ENCODE measurements at regions not wholly inside any gene's neighbourhood (a gene's known extent, or its start where the extent isn't known, plus 50 kb on each side); places are given as distances from the start of the nearest gene placed in this dataset.

DNA sequence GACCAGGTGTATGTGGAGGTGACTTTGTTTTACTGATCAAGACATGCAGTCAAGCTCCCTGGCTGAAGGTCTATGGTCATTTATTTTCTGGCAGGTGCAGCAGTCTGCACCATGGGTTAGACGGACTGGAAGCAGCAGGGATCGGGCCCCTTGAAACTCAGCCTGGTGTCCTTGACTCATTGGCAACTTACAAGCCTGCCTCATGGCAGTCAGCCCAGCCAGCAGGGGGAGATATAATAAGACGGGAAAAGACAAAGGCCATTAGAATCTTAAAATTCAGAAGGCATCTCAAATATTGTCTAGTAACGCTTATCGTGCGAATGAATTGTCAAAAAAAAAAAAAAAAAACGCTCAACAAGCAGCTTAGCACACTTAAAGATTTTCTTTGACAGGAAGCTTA is 308.2 kb downstream of the EN1 start:
- ATAC-seq (peak in 1 of 2 experiments; percentile 42; a peak in 1 of 6 replicates), DNase-seq (ENCODE audit: low read depth in 1 of 2, low spot score in 1 of 2) (peak in 1 of 2 experiments; percentile 13), FAIRE-seq (no peak)
- POLR2A ChIA-PET = no interaction called here
- 37% methylated on average over 7 of the region's 7 CpGs for WGBS (ENCODE audit: missing lambda C conversion rate)
- TF ChIP-seq RAD21 (conservative IDR thresholded peaks at IDR 0.05 in 1 of 2, IDR thresholded peaks at IDR 0.05 in 1 of 2) = peak in 1 of 2 experiments; percentile 23; a peak in 2 of 5 replicates
- TF ChIP-seq ESRRA (IDR thresholded peaks at IDR 0.05; ENCODE audit: borderline replicate concordance, low read length) = no peak
- no peak overlapping the region for H3K4me3 ChIP-seq
- H3K9me3 ChIP-seq = no peaks in the 10 kb centered on the region
- H3K27ac ChIP-seq = no peak overlapping the region
- no peaks in the 10 kb centered on the region for H3K4me1 ChIP-seq
- CTCF ChIA-PET = interaction anchor here (1.1 to 1.5 kb wide), 3 partner anchors 12 to 317 kb away, joined by 3 to 7 read pairs (median 3); no protein-coding TSS in a partner anchor
- H3K4me2 ChIP-seq = no peak overlapping the region

DNA sequence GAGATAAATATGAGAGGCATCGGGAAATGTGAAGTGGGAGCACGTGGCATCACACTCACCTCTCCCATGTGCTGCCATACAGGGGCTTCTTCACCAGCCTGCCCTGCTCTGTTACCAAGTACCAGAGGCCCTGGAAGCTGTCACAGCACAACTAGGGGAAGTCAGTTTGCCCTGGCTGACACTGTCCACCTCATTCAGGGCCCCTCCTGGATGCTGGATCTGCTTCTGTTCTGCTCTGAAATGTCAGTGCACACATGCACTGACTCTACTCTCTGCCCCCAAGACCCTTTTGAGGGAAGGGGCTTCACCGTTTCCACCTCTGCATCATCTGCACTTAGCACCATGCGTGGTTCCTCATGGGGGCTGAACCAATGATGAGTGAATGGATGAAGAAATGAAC is 311.1 kb downstream of the EN1 start:
- Histone ChIP-seq H3K4me1 (no peaks in the 10 kb centered on the region), H3K27ac (no peak overlapping the region), H3K4me3 (no peak overlapping the region), H3K9me3 (no peaks in the 10 kb centered on the region), H3K4me2 (no peak overlapping the region)
- no peak for FAIRE-seq
- WGBS (ENCODE audit: missing lambda C conversion rate) = 11% methylated on average over 4 of the region's 4 CpGs
- ATAC-seq = no peak
- TF ChIP-seq REST (IDR thresholded peaks at IDR 0.05) (no peak), NPAS2 (CRISPR knock-in tag; IDR thresholded peaks at IDR 0.05; ENCODE audit: borderline replicate concordance) (no peak), HOXB5 (CRISPR knock-in tag; IDR thresholded peaks at IDR 0.05) (no peak), HDAC2 (IDR thresholded peaks at IDR 0.05) (no peak), GATA3 (IDR thresholded peaks at IDR 0.05; ENCODE audit: borderline replicate concordance) (no peak), CHD4 (IDR thresholded peaks at IDR 0.05; ENCODE audit: borderline replicate concordance) (no peak), JUN (IDR thresholded peaks at IDR 0.05) (no peak), SMC3 (IDR thresholded peaks at IDR 0.05) (no peak), CBX2 (IDR thresholded peaks at IDR 0.05; ENCODE audit: borderline replicate concordance, low read depth) (no peak), USF2 (IDR thresholded peaks at IDR 0.05) (no peak), MAZ (IDR thresholded peaks at IDR 0.05; ENCODE audit: borderline replicate concordance, low read depth, low read length) (no peak)
- TF ChIP-seq, protein P1, sequence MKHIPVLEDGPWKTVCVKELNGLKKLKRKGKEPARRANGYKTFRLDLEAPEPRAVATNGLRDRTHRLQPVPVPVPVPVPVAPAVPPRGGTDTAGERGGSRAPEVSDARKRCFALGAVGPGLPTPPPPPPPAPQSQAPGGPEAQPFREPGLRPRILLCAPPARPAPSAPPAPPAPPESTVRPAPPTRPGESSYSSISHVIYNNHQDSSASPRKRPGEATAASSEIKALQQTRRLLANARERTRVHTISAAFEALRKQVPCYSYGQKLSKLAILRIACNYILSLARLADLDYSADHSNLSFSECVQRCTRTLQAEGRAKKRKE (CRISPR knock-in tag; IDR thresholded peaks at IDR 0.05; ENCODE audit: low read depth) = no peak
- TF ChIP-seq, protein P2, sequence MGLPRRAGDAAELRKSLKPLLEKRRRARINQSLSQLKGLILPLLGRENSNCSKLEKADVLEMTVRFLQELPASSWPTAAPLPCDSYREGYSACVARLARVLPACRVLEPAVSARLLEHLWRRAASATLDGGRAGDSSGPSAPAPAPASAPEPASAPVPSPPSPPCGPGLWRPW (IDR thresholded peaks at IDR 0.05) = no peak
- ChIA-PET CTCF (interaction anchor here (0.8 to 1.4 kb wide), 3 partner anchors 163 to 319 kb away, joined by 3 read pairs; no protein-coding TSS in a partner anchor), POLR2A (no interaction called here)
- no peak for DNase-seq (ENCODE audit: low read depth in 1 of 2, low spot score in 1 of 2)

- ChIA-PET POLR2A (no interaction called here), CTCF (interaction anchor here (0.8 to 2.2 kb wide), 4 partner anchors 163 to 320 kb away, joined by 3 to 8 read pairs (median 3); no protein-coding TSS in a partner anchor)
- 4% methylated on average over 3 of the region's 3 CpGs for WGBS (ENCODE audit: missing lambda C conversion rate)
- FAIRE-seq = no peak
- Histone ChIP-seq H3K4me2 (no peak overlapping the region), H3K27ac (no peak overlapping the region), H3K4me3 (no peak overlapping the region), H3K9me3 (no peaks in the 10 kb centered on the region), H3K4me1 (no peaks in the 10 kb centered on the region)
- ATAC-seq = no peak; a peak in 1 of 6 replicates
- no peak for DNase-seq (ENCODE audit: low read depth in 1 of 2, low spot score in 1 of 2)
- TF ChIP-seq ESRRA (IDR thresholded peaks at IDR 0.05; ENCODE audit: borderline replicate concordance, low read length) = no peak
- TF ChIP-seq HOXB5 (CRISPR knock-in tag; IDR thresholded peaks at IDR 0.05) = no peak
- no peak for TF ChIP-seq HMGXB4 (CRISPR knock-in tag; IDR thresholded peaks at IDR 0.05; ENCODE audit: borderline replicate concordance)
- no peak for TF ChIP-seq ZNF302 (CRISPR knock-in tag; IDR thresholded peaks at IDR 0.05)
- no peak for TF ChIP-seq KDM1A (IDR thresholded peaks at IDR 0.05; ENCODE audit: low read depth)
- no peak for TF ChIP-seq NFE2L2 (conservative IDR thresholded peaks at IDR 0.05; ENCODE audit: low read length)
- TF ChIP-seq MAFK (IDR thresholded peaks at IDR 0.05; ENCODE audit: partially characterized antibody) = no peak
- TF ChIP-seq HOXB13 (CRISPR knock-in tag; IDR thresholded peaks at IDR 0.05; ENCODE audit: low read depth) = no peak
- no peak for TF ChIP-seq REST (IDR thresholded peaks at IDR 0.05)
- no peak for TF ChIP-seq SMC3 (IDR thresholded peaks at IDR 0.05)
- no peak for TF ChIP-seq PHF8 (IDR thresholded peaks at IDR 0.05; ENCODE audit: borderline replicate concordance, low read depth)
Measured at GRCh38 chr2:118535818-118536212, 311.6 kb downstream of the EN1 start.
